HCT116 (cell line): ENCODE measurements at regions not wholly inside any gene's neighbourhood (a gene's known extent, or its start where the extent isn't known, plus 50 kb on each side); places are given as distances from the start of the nearest gene placed in this dataset.

Experiments
- ATAC-seq: fragments of 200-7000 bp; cut with Tn5 transposase; 2 replicates; pipeline ENCODE4 v1.9.1; 2020; ENCODE audit warnings: mild to moderate bottlenecking, moderate library complexity
- BruUV-seq: library from RNA; stranded (reverse); fragments of 400-500 nt; replicated peaks from 2 replicates; lab custom pipeline; 2021; lab: Mats Ljungman, UMichigan
- CTCF ChIA-PET: fragments of 300-600 bp; sonication (Branson Sonifier 250); formaldehyde crosslinking; loops from one replicate; lab custom pipeline; 2021; ENCODE audit warnings: antibody characterized with exemption; lab: Charles Lee
- POLR2A ChIA-PET: fragments of 300-600, 350-600 bp; sonication (Branson Sonifier 250); formaldehyde crosslinking; loops from one replicate; lab custom pipeline; 2021; ENCODE audit warnings: antibody characterized with exemption; lab: Charles Lee
- RAD21 ChIA-PET, 2 experiments: fragments of 300-600 bp; sonication (Branson Sonifier 250); formaldehyde crosslinking; loops; one replicate each; lab custom pipeline; 2023; ENCODE audit warnings: low total read pairs in 2 of 2; ENCODE audit not compliant: uncharacterized antibody in 2 of 2, unreplicated experiment in 2 of 2, low non-redundant PET in 1 of 2; lab: Charles Lee
- DNase-seq: peaks from one replicate; pipeline ENCODE4 v3.0.0-alpha.2; 2010; ENCODE audit warnings: low read depth, low spot score
- H2AFZ ChIP-seq: fragments of 200-600 bp; shearing (Covaris generic), sonication (generic); 2 replicates; pipeline ENCODE4 v1.6.1; 2017; ENCODE audit warnings: low read depth, mixed run types, mixed read lengths, antibody characterized with exemption, low read length; ENCODE audit not compliant: poor library complexity, severe bottlenecking
- H3K27ac ChIP-seq: 2 replicates; pipeline ENCODE4 v1.5.1; 2012; ENCODE audit warnings: low read depth, low read length
- H3K27me3 ChIP-seq: fragments of 200-600 bp; sonication (generic); 2 replicates; pipeline ENCODE4 v1.6.1; 2016; ENCODE audit warnings: mixed run types, low read length, mixed read lengths; ENCODE audit not compliant: insufficient read depth
- H3K36me3 ChIP-seq, 2 experiments: fragments of 200-500 bp in 1 of 2; fragments of 200-600 bp in 1 of 2; sonication (Bioruptor generic) in 1 of 2; sonication (generic) in 1 of 2; 2 replicates each; pipeline versions ENCODE4 v1.5.1 to v1.6.1; 2014 to 2016; ENCODE audit warnings: low read length in 2 of 2, inconsistent platforms in 1 of 2, mixed read lengths in 1 of 2, mixed run types in 1 of 2; ENCODE audit not compliant: insufficient read depth in 2 of 2, control insufficient read depth in 1 of 2
- H3K4me1 ChIP-seq, 2 experiments: fragments of 200-600 bp in 1 of 2; sonication (generic) in 1 of 2; 2 replicates each; pipeline versions ENCODE4 v1.5.1 to v1.6.1; 2012 to 2017; ENCODE audit warnings: low read length in 2 of 2, inconsistent platforms in 1 of 2, mild to moderate bottlenecking in 1 of 2, mixed read lengths in 1 of 2, mixed run types in 1 of 2, moderate library complexity in 1 of 2; ENCODE audit not compliant: insufficient read depth in 2 of 2, control insufficient read depth in 1 of 2
- H3K4me2 ChIP-seq: fragments of 200-600 bp; sonication (generic); 2 replicates; pipeline ENCODE4 v1.6.1; 2017; ENCODE audit warnings: mixed run types, low read length, mixed read lengths
- H3K4me3 ChIP-seq, 2 experiments: fragments of 200-600 bp in 1 of 2; sonication (generic) in 1 of 2; replicated peaks in 1 of 2; 2 replicates each; pipeline ENCODE4 v1.5.1; 2011 to 2016; ENCODE audit warnings: low read length in 2 of 2, control low read depth in 1 of 2, low read depth in 1 of 2, mild to moderate bottlenecking in 1 of 2, mixed read lengths in 1 of 2, mixed run types in 1 of 2
- H3K79me2 ChIP-seq: fragments of 200-600 bp; sonication (generic); 2 replicates; pipeline ENCODE4 v1.6.1; 2017; ENCODE audit warnings: mild to moderate bottlenecking, mixed run types, low read length, moderate library complexity, mixed read lengths; ENCODE audit not compliant: insufficient read depth
- H3K9ac ChIP-seq: fragments of 200-600 bp; sonication (generic); 2 replicates; pipeline ENCODE4 v1.6.1; 2016; ENCODE audit warnings: low read length, mixed read lengths
- H3K9me2 ChIP-seq: fragments of 200-600 bp; sonication (generic), shearing (Covaris generic); 2 replicates; pipeline ENCODE4 v1.6.1; 2017; ENCODE audit warnings: mixed run types, mild to moderate bottlenecking, moderate library complexity; ENCODE audit not compliant: insufficient read depth
- H3K9me3 ChIP-seq, 2 experiments: fragments of 200-500 bp in 1 of 2; fragments of 200-600 bp in 1 of 2; sonication (Bioruptor generic) in 1 of 2; sonication (generic) in 1 of 2; 2 replicates each; pipeline ENCODE4 v1.6.1; 2014 to 2017; ENCODE audit warnings: low read length in 2 of 2, mixed read lengths in 2 of 2, inconsistent platforms in 1 of 2, low read depth in 1 of 2, mild to moderate bottlenecking in 1 of 2, mixed run types in 1 of 2, moderate library complexity in 1 of 2; ENCODE audit not compliant: control insufficient read depth in 1 of 2, insufficient read depth in 1 of 2
- H4K20me1 ChIP-seq: fragments of 200-600 bp; sonication (generic), shearing (Covaris generic); 2 replicates; pipeline ENCODE4 v1.6.1; 2017; ENCODE audit warnings: mixed run types, mild to moderate bottlenecking, moderate library complexity; ENCODE audit not compliant: insufficient read depth
- CBX3 ChIP-seq: IDR thresholded peaks from 2 replicates; pipeline ENCODE4 v1.6.1; 2012; ENCODE audit warnings: low read depth
- ELF1 ChIP-seq: IDR thresholded peaks from 2 replicates; pipeline ENCODE4 v1.6.1; 2012; ENCODE audit warnings: low read depth, borderline replicate concordance
- FOSL1 ChIP-seq: IDR thresholded peaks from 2 replicates; pipeline ENCODE4 v1.6.1; 2012; ENCODE audit warnings: low read depth
- JUND ChIP-seq: IDR thresholded peaks from 2 replicates; pipeline ENCODE4 v1.6.1; 2012
- RAD21 ChIP-seq: IDR thresholded peaks from 2 replicates; pipeline ENCODE4 v1.6.1; 2012; ENCODE audit warnings: low read depth, mild to moderate bottlenecking
- SP1 ChIP-seq: IDR thresholded peaks from 2 replicates; pipeline ENCODE4 v1.6.1; 2012; ENCODE audit warnings: low read depth
- TCF7L2 ChIP-seq: IDR thresholded peaks from 2 replicates; pipeline ENCODE4 v1.7.0; 2011; ENCODE audit warnings: borderline replicate concordance, inconsistent platforms; ENCODE audit not compliant: insufficient read depth, insufficient read length; ENCODE audit errors: extremely low read depth
- YY1 ChIP-seq: IDR thresholded peaks from 2 replicates; pipeline ENCODE4 v1.6.1; 2011; ENCODE audit warnings: low read length, low read depth, moderate library complexity, mild to moderate bottlenecking; ENCODE audit not compliant: insufficient replicate concordance; ENCODE audit errors: extremely low read depth
- ZNF274 ChIP-seq: fragments of 200-500 bp; sonication (Bioruptor generic); IDR thresholded peaks from 2 replicates; pipeline ENCODE4 v1.6.1; 2014; ENCODE audit warnings: mild to moderate bottlenecking, low read depth, low read length, inconsistent platforms
- intact Hi-C: fragments of 100-400 bp; cut with micrococcal nuclease; formaldehyde crosslinking; loops from 2 replicates; pipeline ENCODE4 v1.10.0; 2022
- TF ChIP-seq, protein P1 (sequence below): IDR thresholded peaks from 2 replicates; pipeline ENCODE4 v1.6.1; 2011; ENCODE audit warnings: mild to moderate bottlenecking, low read length, moderate library complexity; ENCODE audit not compliant: insufficient replicate concordance; ENCODE audit errors: extremely low read depth
- TF ChIP-seq, protein P2 (sequence below): IDR thresholded peaks from 2 replicates; pipeline ENCODE4 v1.6.1; 2012
- TF ChIP-seq, protein P3 (sequence below): IDR thresholded peaks from 2 replicates; pipeline ENCODE4 v1.6.1; 2012; ENCODE audit warnings: low read depth
- TF ChIP-seq, protein P4 (sequence below): IDR thresholded peaks from 2 replicates; pipeline ENCODE4 v1.6.1; 2012

DNA sequence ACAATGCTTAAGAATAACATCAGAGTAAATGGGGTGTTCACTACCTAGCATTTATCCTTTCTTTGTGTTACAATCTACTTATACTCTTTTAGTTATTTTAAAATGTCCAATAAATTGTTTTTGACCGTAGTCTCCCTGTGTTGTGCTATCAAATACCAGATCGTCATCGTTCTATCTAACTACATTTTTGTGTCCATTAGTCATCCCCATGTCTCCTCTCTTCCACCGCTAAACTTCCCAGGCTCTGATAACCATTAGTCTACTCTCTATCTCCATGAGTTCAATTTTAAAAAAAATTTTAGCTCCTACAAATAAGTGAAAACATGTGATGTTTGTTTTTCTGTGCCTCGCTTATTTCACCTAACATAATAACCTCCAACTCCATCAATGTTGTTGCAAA, 381.9 kb downstream of the PRDM5 start:
- Histone ChIP-seq H3K9me3 (no peaks in the 10 kb centered on the region), H3K9me2 (no peaks in the 10 kb centered on the region), H3K27ac (no peak overlapping the region), H2AFZ (no peak overlapping the region), H3K36me3 (no peaks in the 10 kb centered on the region), H4K20me1 (no peaks in the 10 kb centered on the region), H3K4me2 (no peak overlapping the region), H3K79me2 (no peaks in the 10 kb centered on the region), H3K9ac (no peak overlapping the region), H3K27me3 (no peaks in the 10 kb centered on the region), H3K4me3 (no peak overlapping the region), H3K4me1 (no peaks in the 10 kb centered on the region)
- TF ChIP-seq YY1 (no peak), SP1 (no peak), ZNF274 (no peak), JUND (no peak), ELF1 (no peak), CBX3 (no peak), TCF7L2 (no peak)
- TF ChIP-seq, protein P1, sequence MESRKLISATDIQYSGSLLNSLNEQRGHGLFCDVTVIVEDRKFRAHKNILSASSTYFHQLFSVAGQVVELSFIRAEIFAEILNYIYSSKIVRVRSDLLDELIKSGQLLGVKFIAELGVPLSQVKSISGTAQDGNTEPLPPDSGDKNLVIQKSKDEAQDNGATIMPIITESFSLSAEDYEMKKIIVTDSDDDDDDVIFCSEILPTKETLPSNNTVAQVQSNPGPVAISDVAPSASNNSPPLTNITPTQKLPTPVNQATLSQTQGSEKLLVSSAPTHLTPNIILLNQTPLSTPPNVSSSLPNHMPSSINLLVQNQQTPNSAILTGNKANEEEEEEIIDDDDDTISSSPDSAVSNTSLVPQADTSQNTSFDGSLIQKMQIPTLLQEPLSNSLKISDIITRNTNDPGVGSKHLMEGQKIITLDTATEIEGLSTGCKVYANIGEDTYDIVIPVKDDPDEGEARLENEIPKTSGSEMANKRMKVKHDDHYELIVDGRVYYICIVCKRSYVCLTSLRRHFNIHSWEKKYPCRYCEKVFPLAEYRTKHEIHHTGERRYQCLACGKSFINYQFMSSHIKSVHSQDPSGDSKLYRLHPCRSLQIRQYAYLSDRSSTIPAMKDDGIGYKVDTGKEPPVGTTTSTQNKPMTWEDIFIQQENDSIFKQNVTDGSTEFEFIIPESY, result no peak
- ChIA-PET POLR2A (no interaction called here), CTCF (no interaction called here), RAD21 (no interaction called here)
- BruUV-seq, result no TSS peak
- intact Hi-C loops, result no loop called here
- ATAC-seq (no peak), DNase-seq (no peak)

DNA sequence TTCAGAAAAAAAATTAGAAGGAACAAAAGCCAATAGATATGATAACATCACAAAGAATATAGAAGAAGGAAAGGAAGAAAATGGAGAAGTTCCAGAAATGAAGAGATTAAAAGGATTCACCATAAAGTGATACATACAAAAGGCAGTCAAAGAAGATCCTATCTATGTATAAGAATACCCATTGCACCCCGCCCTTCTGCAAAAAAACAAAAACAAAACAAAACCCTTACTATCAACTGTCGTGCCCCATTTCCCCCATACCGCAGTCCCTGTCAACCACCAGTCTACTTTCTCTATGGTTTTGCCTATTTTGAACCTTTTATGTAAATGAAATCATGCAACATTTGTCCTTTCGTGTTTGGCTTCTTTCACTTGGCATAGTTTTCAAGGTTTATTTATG, 385.6 kb downstream of the PRDM5 start:
- DNase-seq, result no peak
- RAD21 ChIA-PET, result no interaction called here
- no peak overlapping the region for H3K9ac ChIP-seq

More for the DNA sequence above, 385.6 kb downstream of the PRDM5 start:
- Histone ChIP-seq H3K9me3 (no peaks in the 10 kb centered on the region), H3K79me2 (no peaks in the 10 kb centered on the region), H3K4me3 (no peak overlapping the region), H2AFZ (no peak overlapping the region), H3K27ac (no peak overlapping the region), H3K4me1 (no peaks in the 10 kb centered on the region), H3K9me2 (no peaks in the 10 kb centered on the region), H4K20me1 (no peaks in the 10 kb centered on the region), H3K27me3 (no peaks in the 10 kb centered on the region), H3K4me2 (no peak overlapping the region), H3K36me3 (no peaks in the 10 kb centered on the region)
- CTCF ChIA-PET, result no interaction called here
- no peak for ATAC-seq
- intact Hi-C loops, result no loop called here
- TF ChIP-seq, protein P2, sequence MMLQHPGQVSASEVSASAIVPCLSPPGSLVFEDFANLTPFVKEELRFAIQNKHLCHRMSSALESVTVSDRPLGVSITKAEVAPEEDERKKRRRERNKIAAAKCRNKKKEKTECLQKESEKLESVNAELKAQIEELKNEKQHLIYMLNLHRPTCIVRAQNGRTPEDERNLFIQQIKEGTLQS, result no peak
- TF ChIP-seq, protein P3, sequence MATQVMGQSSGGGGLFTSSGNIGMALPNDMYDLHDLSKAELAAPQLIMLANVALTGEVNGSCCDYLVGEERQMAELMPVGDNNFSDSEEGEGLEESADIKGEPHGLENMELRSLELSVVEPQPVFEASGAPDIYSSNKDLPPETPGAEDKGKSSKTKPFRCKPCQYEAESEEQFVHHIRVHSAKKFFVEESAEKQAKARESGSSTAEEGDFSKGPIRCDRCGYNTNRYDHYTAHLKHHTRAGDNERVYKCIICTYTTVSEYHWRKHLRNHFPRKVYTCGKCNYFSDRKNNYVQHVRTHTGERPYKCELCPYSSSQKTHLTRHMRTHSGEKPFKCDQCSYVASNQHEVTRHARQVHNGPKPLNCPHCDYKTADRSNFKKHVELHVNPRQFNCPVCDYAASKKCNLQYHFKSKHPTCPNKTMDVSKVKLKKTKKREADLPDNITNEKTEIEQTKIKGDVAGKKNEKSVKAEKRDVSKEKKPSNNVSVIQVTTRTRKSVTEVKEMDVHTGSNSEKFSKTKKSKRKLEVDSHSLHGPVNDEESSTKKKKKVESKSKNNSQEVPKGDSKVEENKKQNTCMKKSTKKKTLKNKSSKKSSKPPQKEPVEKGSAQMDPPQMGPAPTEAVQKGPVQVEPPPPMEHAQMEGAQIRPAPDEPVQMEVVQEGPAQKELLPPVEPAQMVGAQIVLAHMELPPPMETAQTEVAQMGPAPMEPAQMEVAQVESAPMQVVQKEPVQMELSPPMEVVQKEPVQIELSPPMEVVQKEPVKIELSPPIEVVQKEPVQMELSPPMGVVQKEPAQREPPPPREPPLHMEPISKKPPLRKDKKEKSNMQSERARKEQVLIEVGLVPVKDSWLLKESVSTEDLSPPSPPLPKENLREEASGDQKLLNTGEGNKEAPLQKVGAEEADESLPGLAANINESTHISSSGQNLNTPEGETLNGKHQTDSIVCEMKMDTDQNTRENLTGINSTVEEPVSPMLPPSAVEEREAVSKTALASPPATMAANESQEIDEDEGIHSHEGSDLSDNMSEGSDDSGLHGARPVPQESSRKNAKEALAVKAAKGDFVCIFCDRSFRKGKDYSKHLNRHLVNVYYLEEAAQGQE, result no peak
- TF ChIP-seq RAD21 (no peak), FOSL1 (no peak), ZNF274 (no peak)
- TF ChIP-seq, protein P4, sequence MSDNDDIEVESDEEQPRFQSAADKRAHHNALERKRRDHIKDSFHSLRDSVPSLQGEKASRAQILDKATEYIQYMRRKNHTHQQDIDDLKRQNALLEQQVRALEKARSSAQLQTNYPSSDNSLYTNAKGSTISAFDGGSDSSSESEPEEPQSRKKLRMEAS, result no peak
- BruUV-seq, result no TSS peak
- POLR2A ChIA-PET, result no interaction called here
